SK-N-SH (cell line): ENCODE measurements at regions not wholly inside any gene's neighbourhood (a gene's known extent, or its start where the extent isn't known, plus 50 kb on each side); places are given as distances from the start of the nearest gene placed in this dataset.

Experiments
- CTCF ChIA-PET: fragments of 300-600, 350-600 bp; formaldehyde crosslinking; extraction: SDS; loops from one replicate; lab custom pipeline; 2021; lab: Yijun Ruan, JAX
- POLR2A ChIA-PET: fragments of 350-600 bp; sonication (Branson Sonifier 250); formaldehyde crosslinking; extraction: SDS; loops from one replicate; lab custom pipeline; 2020; ENCODE audit warnings: antibody characterized with exemption, inconsistent platforms; lab: Yijun Ruan, JAX
- DNase-seq: peaks from one replicate; pipeline ENCODE4 v3.0.0; 2012
- H2AFZ ChIP-seq: fragments of 200-600 bp; sonication (generic); 2 replicates; pipeline ENCODE4 v1.8.1; 2016; ENCODE audit warnings: antibody characterized with exemption, mild to moderate bottlenecking, low read depth
- H3F3A ChIP-seq: fragments of 200-600 bp; sonication (generic); replicated peaks from 2 replicates; pipeline ENCODE3; 2016; ENCODE audit warnings: antibody characterized with exemption, mild to moderate bottlenecking; ENCODE audit not compliant: insufficient read depth
- H3K27ac ChIP-seq, 2 experiments: fragments of 200-500 bp in 1 of 2; fragments of 200-600 bp in 1 of 2; sonication (Bioruptor generic) in 1 of 2; sonication (generic), shearing (Covaris generic) in 1 of 2; 2 replicates each; pipeline versions ENCODE4 v1.5.1 to v1.6.1; 2014 to 2016; ENCODE audit warnings: low read depth in 2 of 2, inconsistent platforms in 1 of 2, low read length in 1 of 2, mild to moderate bottlenecking in 1 of 2, mixed read lengths in 1 of 2
- H3K27me3 ChIP-seq: fragments of 200-600 bp; sonication (generic), shearing (Covaris generic); 2 replicates; pipeline ENCODE4 v1.6.1; 2016; ENCODE audit warnings: mixed run types; ENCODE audit not compliant: insufficient read depth
- H3K36me3 ChIP-seq, 2 experiments: fragments of 200-500 bp in 1 of 2; fragments of 200-600 bp in 1 of 2; sonication (Bioruptor generic) in 1 of 2; sonication (generic) in 1 of 2; replicated peaks in 1 of 2; 2 replicates each; pipeline versions ENCODE3 to v1.5.1; 2014 to 2016; ENCODE audit warnings: low read length in 1 of 2, mild to moderate bottlenecking in 1 of 2; ENCODE audit not compliant: insufficient read depth in 2 of 2, control insufficient read depth in 1 of 2
- H3K4me1 ChIP-seq, 2 experiments: fragments of 200-500 bp in 1 of 2; fragments of 200-600 bp in 1 of 2; sonication (Bioruptor generic) in 1 of 2; sonication (generic), shearing (Covaris generic) in 1 of 2; 2 replicates each; pipeline versions ENCODE4 v1.5.1 to v1.6.1; 2014 to 2016; ENCODE audit warnings: low read depth in 1 of 2, low read length in 1 of 2, mixed run types in 1 of 2; ENCODE audit not compliant: insufficient read depth in 2 of 2, control insufficient read depth in 1 of 2
- H3K4me2 ChIP-seq: fragments of 200-600 bp; sonication (generic), shearing (Covaris generic); 2 replicates; pipeline ENCODE4 v1.6.1; 2017; ENCODE audit warnings: mixed run types
- H3K4me3 ChIP-seq, 2 experiments: fragments of 200-500 bp in 1 of 2; fragments of 200-600 bp in 1 of 2; sonication (Bioruptor generic) in 1 of 2; sonication (generic), shearing (Covaris generic) in 1 of 2; 2 replicates each; pipeline versions ENCODE4 v1.5.1 to v1.8.1; 2014 to 2016; ENCODE audit warnings: low read depth in 2 of 2, inconsistent platforms in 1 of 2, low read length in 1 of 2, mild to moderate bottlenecking in 1 of 2, mixed read lengths in 1 of 2, moderate library complexity in 1 of 2
- H3K79me2 ChIP-seq: fragments of 200-600 bp; sonication (generic); 2 replicates; pipeline ENCODE4 v1.8.1; 2017; ENCODE audit warnings: mild to moderate bottlenecking; ENCODE audit not compliant: insufficient read depth
- H3K9ac ChIP-seq: fragments of 200-600 bp; sonication (generic); 2 replicates; pipeline ENCODE4 v1.6.1; 2017; ENCODE audit warnings: mixed run types
- H3K9me2 ChIP-seq: fragments of 200-600 bp; sonication (generic); 2 replicates; pipeline ENCODE4 v1.6.1; 2017; ENCODE audit warnings: mixed run types
- H3K9me3 ChIP-seq: fragments of 200-600 bp; sonication (generic); 2 replicates; pipeline ENCODE4 v1.6.1; 2017; ENCODE audit warnings: mixed run types, mild to moderate bottlenecking, moderate library complexity
- H4K20me1 ChIP-seq: fragments of 200-600 bp; sonication (generic); 2 replicates; pipeline ENCODE4 v1.6.1; 2017; ENCODE audit warnings: mild to moderate bottlenecking, mixed run types; ENCODE audit not compliant: insufficient read depth
- CHD2 ChIP-seq: fragments of 150-350 bp; IDR thresholded peaks from 2 replicates; pipeline ENCODE4 v1.6.1; 2018; ENCODE audit warnings: low read length; ENCODE audit not compliant: partially characterized antibody
- ELF1 ChIP-seq: IDR thresholded peaks from 2 replicates; pipeline ENCODE4 v1.4.0; 2012
- EP300 ChIP-seq, 2 experiments: IDR thresholded peaks; 2 replicates each; pipeline versions ENCODE4 v1.4.0 to v1.6.1; 2012; ENCODE audit warnings: borderline replicate concordance in 1 of 2, low read depth in 1 of 2, low read length in 1 of 2
- EZH2phosphoT487 ChIP-seq: fragments of 200-600 bp; sonication (generic); IDR thresholded peaks from 2 replicates; pipeline ENCODE4 v1.6.1; 2017; ENCODE audit warnings: low read depth, mixed run types, mild to moderate bottlenecking, antibody characterized with exemption, moderate library complexity, borderline replicate concordance
- GABPA ChIP-seq: IDR thresholded peaks from 2 replicates; pipeline ENCODE4 v1.4.0; 2012; ENCODE audit warnings: low read depth, mild to moderate bottlenecking
- GATA2 ChIP-seq: sonication (generic); formaldehyde crosslinking; IDR thresholded peaks from 2 replicates; pipeline ENCODE4 v1.5.0; 2020; ENCODE audit warnings: mild to moderate bottlenecking, missing genetic modification reagents
- JUND ChIP-seq: IDR thresholded peaks from 2 replicates; pipeline ENCODE4 v1.4.0; 2012
- NFIC ChIP-seq: IDR thresholded peaks from 2 replicates; pipeline ENCODE4 v1.4.0; 2012; ENCODE audit warnings: borderline replicate concordance
- POLR2AphosphoS5 ChIP-seq: IDR thresholded peaks from 2 replicates; pipeline ENCODE4 v1.6.1; 2012; ENCODE audit warnings: low read depth, low read length
- RAD21 ChIP-seq: IDR thresholded peaks from 2 replicates; pipeline ENCODE4 v1.6.1; 2012; ENCODE audit warnings: mild to moderate bottlenecking, low read length
- RCOR1 ChIP-seq: fragments of 150-350 bp; IDR thresholded peaks from 2 replicates; pipeline ENCODE4 v1.6.1; 2017; ENCODE audit warnings: antibody characterized with exemption, low read length
- RXRA ChIP-seq: IDR thresholded peaks from 2 replicates; pipeline ENCODE4 v1.4.0; 2012; ENCODE audit warnings: low read depth, mild to moderate bottlenecking, borderline replicate concordance
- SMC3 ChIP-seq: IDR thresholded peaks from 2 replicates; pipeline ENCODE4 v1.6.1; 2012; ENCODE audit warnings: low read depth, low read length, improper control_type of control experiment
- TAF1 ChIP-seq: IDR thresholded peaks from 2 replicates; pipeline ENCODE4 v1.6.1; 2012; ENCODE audit warnings: low read depth, mild to moderate bottlenecking, low read length, moderate library complexity, borderline replicate concordance
- TCF12 ChIP-seq: IDR thresholded peaks from 2 replicates; pipeline ENCODE4 v1.4.0; 2012
- TEAD4 ChIP-seq: IDR thresholded peaks from 2 replicates; pipeline ENCODE4 v1.4.0; 2012; ENCODE audit warnings: mild to moderate bottlenecking, borderline replicate concordance; ENCODE audit not compliant: insufficient read depth
- YY1 ChIP-seq: IDR thresholded peaks from 2 replicates; pipeline ENCODE4 v1.4.0; 2012; ENCODE audit warnings: low read depth, mild to moderate bottlenecking
- whole genome bisulfite sequencing: methylation state at CpG from one replicate; pipeline ENCODE4 v1.1.6; 2017; ENCODE audit warnings: low lambda C conversion rate; 5-methylcytosine and 5-hydroxymethylcytosine counted together
- TF ChIP-seq, protein P1 (sequence below): fragments of 150-350 bp; IDR thresholded peaks from 2 replicates; pipeline ENCODE4 v1.6.1; 2016; ENCODE audit warnings: mild to moderate bottlenecking, low read depth, low read length
- TF ChIP-seq, protein P2 (sequence below): IDR thresholded peaks from 2 replicates; pipeline ENCODE4 v1.6.1; 2012; ENCODE audit warnings: mild to moderate bottlenecking, low read depth, low read length, moderate library complexity
- TF ChIP-seq, protein P3 (sequence below): IDR thresholded peaks from 2 replicates; pipeline ENCODE4 v1.4.0; 2012; ENCODE audit warnings: low read depth

DNA sequence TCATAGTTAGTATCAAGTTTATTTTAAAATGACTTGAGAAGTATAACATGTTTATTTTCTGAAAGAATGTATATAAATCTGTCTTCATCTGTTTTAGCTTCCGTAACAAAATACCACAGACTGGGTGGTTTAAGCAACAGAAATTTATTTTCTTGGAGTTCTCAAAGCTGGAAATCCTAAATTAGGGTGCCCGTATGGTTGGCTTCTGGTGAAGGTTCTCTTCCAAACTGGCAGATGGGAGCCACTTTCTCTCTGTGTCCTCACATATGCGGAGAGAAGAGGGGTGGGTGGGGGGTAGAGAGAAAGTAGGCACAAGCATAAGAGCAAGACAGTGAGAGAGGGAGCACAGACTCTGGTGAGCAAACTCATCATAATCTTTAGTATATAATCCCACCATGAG is 142.3 kb downstream of the ZIC1 start:
- no peaks in the 10 kb centered on the region for H3K36me3 ChIP-seq
- no peak overlapping the region for H3K4me3 ChIP-seq
- no peak overlapping the region for H2AFZ ChIP-seq
- DNase-seq = no peak
- no peaks in the 10 kb centered on the region; a peak in 1 of 4 replicates for H3K4me1 ChIP-seq
- no peak overlapping the region for H3K4me2 ChIP-seq
- no peaks in the 10 kb centered on the region for H4K20me1 ChIP-seq
- H3K27ac ChIP-seq = no peak overlapping the region
- H3K9me2 ChIP-seq = no peaks in the 10 kb centered on the region
- no peaks in the 10 kb centered on the region for H3K9me3 ChIP-seq
- no peak overlapping the region for H3K9ac ChIP-seq
- H3K27me3 ChIP-seq = no peaks in the 10 kb centered on the region
- TF ChIP-seq EP300 (IDR thresholded peaks at IDR 0.05; ENCODE audit: borderline replicate concordance in 1 of 2, low read depth in 1 of 2, low read length in 1 of 2) (no peak), RAD21 (no peak)
- TF ChIP-seq, protein P1, sequence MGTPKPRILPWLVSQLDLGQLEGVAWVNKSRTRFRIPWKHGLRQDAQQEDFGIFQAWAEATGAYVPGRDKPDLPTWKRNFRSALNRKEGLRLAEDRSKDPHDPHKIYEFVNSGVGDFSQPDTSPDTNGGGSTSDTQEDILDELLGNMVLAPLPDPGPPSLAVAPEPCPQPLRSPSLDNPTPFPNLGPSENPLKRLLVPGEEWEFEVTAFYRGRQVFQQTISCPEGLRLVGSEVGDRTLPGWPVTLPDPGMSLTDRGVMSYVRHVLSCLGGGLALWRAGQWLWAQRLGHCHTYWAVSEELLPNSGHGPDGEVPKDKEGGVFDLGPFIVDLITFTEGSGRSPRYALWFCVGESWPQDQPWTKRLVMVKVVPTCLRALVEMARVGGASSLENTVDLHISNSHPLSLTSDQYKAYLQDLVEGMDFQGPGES = no peak
- H3F3A ChIP-seq = no peaks in the 10 kb centered on the region
- POLR2A ChIA-PET = no interaction called here
- H3K79me2 ChIP-seq = no peaks in the 10 kb centered on the region
- CTCF ChIA-PET = no interaction called here
- WGBS = 56% methylated on average over 3 of the region's 3 CpGs

DNA sequence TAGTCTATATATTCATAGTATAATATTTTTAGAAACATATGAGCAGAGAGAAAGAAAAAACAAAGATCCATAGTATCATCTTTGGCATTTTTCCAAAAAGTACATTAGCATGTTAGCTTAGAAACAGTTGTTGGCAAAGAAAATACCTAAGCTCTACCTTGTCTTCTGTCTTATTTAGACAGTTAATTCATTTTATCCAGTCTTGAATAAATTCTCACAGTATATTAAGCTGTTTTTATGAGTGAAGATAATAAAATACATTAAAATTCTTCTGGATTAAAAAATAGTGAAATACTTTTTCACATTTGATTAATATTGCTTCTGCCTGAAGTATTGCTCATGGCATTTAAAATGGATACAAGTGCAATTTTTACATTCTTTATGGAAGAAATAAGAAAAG is 145.2 kb downstream of the ZIC1 start:
- no peak overlapping the region for H3K9ac ChIP-seq
- H3F3A ChIP-seq = no peaks in the 10 kb centered on the region
- TF ChIP-seq, protein P1 = no peak
- no peak for TF ChIP-seq GABPA
- TF ChIP-seq ELF1 = no peak
- no peak for TF ChIP-seq GATA2
- no peak for TF ChIP-seq SMC3
- no peak for TF ChIP-seq YY1
- TF ChIP-seq TAF1 = no peak
- no peak for TF ChIP-seq EP300 (IDR thresholded peaks at IDR 0.05; ENCODE audit: borderline replicate concordance in 1 of 2, low read depth in 1 of 2, low read length in 1 of 2)
- TF ChIP-seq JUND = no peak
- TF ChIP-seq, protein P2, sequence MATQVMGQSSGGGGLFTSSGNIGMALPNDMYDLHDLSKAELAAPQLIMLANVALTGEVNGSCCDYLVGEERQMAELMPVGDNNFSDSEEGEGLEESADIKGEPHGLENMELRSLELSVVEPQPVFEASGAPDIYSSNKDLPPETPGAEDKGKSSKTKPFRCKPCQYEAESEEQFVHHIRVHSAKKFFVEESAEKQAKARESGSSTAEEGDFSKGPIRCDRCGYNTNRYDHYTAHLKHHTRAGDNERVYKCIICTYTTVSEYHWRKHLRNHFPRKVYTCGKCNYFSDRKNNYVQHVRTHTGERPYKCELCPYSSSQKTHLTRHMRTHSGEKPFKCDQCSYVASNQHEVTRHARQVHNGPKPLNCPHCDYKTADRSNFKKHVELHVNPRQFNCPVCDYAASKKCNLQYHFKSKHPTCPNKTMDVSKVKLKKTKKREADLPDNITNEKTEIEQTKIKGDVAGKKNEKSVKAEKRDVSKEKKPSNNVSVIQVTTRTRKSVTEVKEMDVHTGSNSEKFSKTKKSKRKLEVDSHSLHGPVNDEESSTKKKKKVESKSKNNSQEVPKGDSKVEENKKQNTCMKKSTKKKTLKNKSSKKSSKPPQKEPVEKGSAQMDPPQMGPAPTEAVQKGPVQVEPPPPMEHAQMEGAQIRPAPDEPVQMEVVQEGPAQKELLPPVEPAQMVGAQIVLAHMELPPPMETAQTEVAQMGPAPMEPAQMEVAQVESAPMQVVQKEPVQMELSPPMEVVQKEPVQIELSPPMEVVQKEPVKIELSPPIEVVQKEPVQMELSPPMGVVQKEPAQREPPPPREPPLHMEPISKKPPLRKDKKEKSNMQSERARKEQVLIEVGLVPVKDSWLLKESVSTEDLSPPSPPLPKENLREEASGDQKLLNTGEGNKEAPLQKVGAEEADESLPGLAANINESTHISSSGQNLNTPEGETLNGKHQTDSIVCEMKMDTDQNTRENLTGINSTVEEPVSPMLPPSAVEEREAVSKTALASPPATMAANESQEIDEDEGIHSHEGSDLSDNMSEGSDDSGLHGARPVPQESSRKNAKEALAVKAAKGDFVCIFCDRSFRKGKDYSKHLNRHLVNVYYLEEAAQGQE = no peak
- TF ChIP-seq RXRA = no peak
- no peak for TF ChIP-seq NFIC
- TF ChIP-seq TCF12 = no peak
- TF ChIP-seq EZH2phosphoT487 = no peak
- no peak for TF ChIP-seq TEAD4
- no peak for TF ChIP-seq RCOR1
- no peak for TF ChIP-seq RAD21
- TF ChIP-seq CHD2 = no peak
- TF ChIP-seq POLR2AphosphoS5 = no peak
- TF ChIP-seq, protein P3, sequence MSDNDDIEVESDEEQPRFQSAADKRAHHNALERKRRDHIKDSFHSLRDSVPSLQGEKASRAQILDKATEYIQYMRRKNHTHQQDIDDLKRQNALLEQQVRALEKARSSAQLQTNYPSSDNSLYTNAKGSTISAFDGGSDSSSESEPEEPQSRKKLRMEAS = no peak
- H3K4me3 ChIP-seq = no peak overlapping the region
- no peaks in the 10 kb centered on the region for H3K36me3 ChIP-seq
- H3K27ac ChIP-seq = no peak overlapping the region
- no peaks in the 10 kb centered on the region; a peak in 1 of 4 replicates for H3K4me1 ChIP-seq
- no peak overlapping the region for H3K4me2 ChIP-seq
- POLR2A ChIA-PET = no interaction called here
- H3K27me3 ChIP-seq = no peaks in the 10 kb centered on the region
- H2AFZ ChIP-seq = no peak overlapping the region
- no peaks in the 10 kb centered on the region for H3K9me2 ChIP-seq
- DNase-seq = peak; percentile 1
- no peaks in the 10 kb centered on the region for H3K9me3 ChIP-seq
- CTCF ChIA-PET = no interaction called here
- H4K20me1 ChIP-seq = no peaks in the 10 kb centered on the region
- H3K79me2 ChIP-seq = no peaks in the 10 kb centered on the region
